BE2C (cell line): ENCODE measurements at regions not wholly inside any gene's neighbourhood (a gene's known extent, or its start where the extent isn't known, plus 50 kb on each side); places are given as distances from the start of the nearest gene placed in this dataset.

Source experiments
- DNase-seq: peaks from one replicate; pipeline ENCODE4 v3.0.0-alpha.2; 2020
- H3K27me3 ChIP-seq: fragments of 250-450 bp; sonication (Bioruptor Pico); 2 replicates; pipeline ENCODE4 v1.5.1; 2020; ENCODE audit warnings: mild to moderate bottlenecking
- H3K36me3 ChIP-seq: fragments of 250-450 bp; sonication (Bioruptor Pico); 2 replicates; pipeline ENCODE4 v1.5.1; 2020; ENCODE audit warnings: mild to moderate bottlenecking
- H3K4me1 ChIP-seq: fragments of 250-450 bp; sonication (Bioruptor Pico); 2 replicates; pipeline ENCODE4 v1.5.1; 2020
- H3K4me3 ChIP-seq: 2 replicates; pipeline ENCODE4 v1.5.1; 2011; ENCODE audit warnings: low read depth, low read length
- H3K9me3 ChIP-seq: fragments of 250-450 bp; sonication (Bioruptor Pico); 2 replicates; pipeline ENCODE4 v1.5.1; 2020
- CTCF ChIP-seq: IDR thresholded peaks from 2 replicates; pipeline ENCODE4 v1.5.1; 2012; ENCODE audit warnings: mild to moderate bottlenecking, low read depth, low read length

- no peak for TF ChIP-seq CTCF
- Histone ChIP-seq H3K36me3 (no peaks in the 10 kb centered on the region), H3K4me1 (no peaks in the 10 kb centered on the region), H3K9me3 (no peaks in the 10 kb centered on the region), H3K4me3 (no peak overlapping the region), H3K27me3 (no peaks in the 10 kb centered on the region; the same call in 1 of the 2 replicates)
- DNase-seq: no peak
These were observed 428.5 kb downstream of the CETN3 start for GRCh38 chr5:89981021-89981420.

GRCh38 chr5:89973516-89973915, 436.0 kb downstream of the CETN3 start:
- Histone ChIP-seq H3K27me3 (no peaks in the 10 kb centered on the region; the same call in 1 of the 2 replicates), H3K4me3 (no peak overlapping the region), H3K36me3 (no peaks in the 10 kb centered on the region), H3K9me3 (no peaks in the 10 kb centered on the region; the same call in 1 of the 2 replicates), H3K4me1 (no peaks in the 10 kb centered on the region)
- no peak for TF ChIP-seq CTCF
- DNase-seq: no peak

GRCh38 chr5:89972901-89973300, 436.7 kb downstream of the CETN3 start:
- DNase-seq: no peak
- Histone ChIP-seq H3K4me1 (no peaks in the 10 kb centered on the region), H3K36me3 (no peaks in the 10 kb centered on the region), H3K9me3 (no peaks in the 10 kb centered on the region; the same call in 1 of the 2 replicates), H3K4me3 (no peak overlapping the region), H3K27me3 (no peaks in the 10 kb centered on the region)
- TF ChIP-seq CTCF: no peak

GRCh38 chr5:89968958-89969381, 440.6 kb downstream of the CETN3 start:
- TF ChIP-seq CTCF: no peak

GRCh38 chr5:89967771-89968444, 441.6 kb downstream of the CETN3 start:
- Histone ChIP-seq H3K36me3 (no peaks in the 10 kb centered on the region), H3K27me3 (no peaks in the 10 kb centered on the region), H3K4me1 (no peaks in the 10 kb centered on the region), H3K4me3 (no peak overlapping the region), H3K9me3 (no peaks in the 10 kb centered on the region; the same call in 1 of the 2 replicates)
- no peak for DNase-seq
- TF ChIP-seq CTCF: no peak

More at GRCh38 chr5:89968958-89969381, 440.6 kb downstream of the CETN3 start:
- no peaks in the 10 kb centered on the region for H3K4me1 ChIP-seq
- no peak overlapping the region for H3K4me3 ChIP-seq
- no peaks in the 10 kb centered on the region for H3K36me3 ChIP-seq
- no peaks in the 10 kb centered on the region; the same call in 1 of the 2 replicates for H3K9me3 ChIP-seq
- no peak for DNase-seq
- H3K27me3 ChIP-seq: no peaks in the 10 kb centered on the region

- H3K9me3 ChIP-seq: no peaks in the 10 kb centered on the region
- no peak overlapping the region for H3K4me3 ChIP-seq
- H3K4me1 ChIP-seq: no peaks in the 10 kb centered on the region
- no peak for TF ChIP-seq CTCF
- H3K27me3 ChIP-seq: no peaks in the 10 kb centered on the region
- no peak for DNase-seq
- no peaks in the 10 kb centered on the region for H3K36me3 ChIP-seq
These were observed 452.7 kb downstream of the CETN3 start for GRCh38 chr5:89956838-89957237.
